ENCODE measurements at regions not wholly inside any gene's neighbourhood (a gene's known extent, or its start where the extent isn't known, plus 50 kb on each side); places are given as distances from the start of the nearest gene placed in this dataset.

GRCh38 chr3:44036850-44037249 is 204.8 kb upstream of the TOPAZ1 start:
- TF ChIP-seq POLR2A (IDR thresholded peaks at IDR 0.05; ENCODE audit: low read length) = no peak
- no peak for TF ChIP-seq GATA1 (IDR thresholded peaks at IDR 0.05; ENCODE audit: low read depth, low read length)
- DNase-seq = no peak

- no peak for DNase-seq
Observed at GRCh38 chr3:44039006-44039405, 202.7 kb upstream of the TOPAZ1 start.

GRCh38 chr3:44041726-44042125 is 200.0 kb upstream of the TOPAZ1 start:
- DNase-seq = no peak

More at GRCh38 chr3:44039006-44039405, 202.7 kb upstream of the TOPAZ1 start:
- TF ChIP-seq POLR2A (IDR thresholded peaks at IDR 0.05; ENCODE audit: low read length) = no peak
- TF ChIP-seq GATA1 (IDR thresholded peaks at IDR 0.05; ENCODE audit: low read depth, low read length) = no peak

GRCh38 chr3:44042772-44043171 is 198.9 kb upstream of the TOPAZ1 start:
- TF ChIP-seq POLR2A (IDR thresholded peaks at IDR 0.05; ENCODE audit: low read length) = no peak
- no peak for TF ChIP-seq GATA1 (IDR thresholded peaks at IDR 0.05; ENCODE audit: low read depth, low read length)
- no peak for DNase-seq

More at GRCh38 chr3:44041726-44042125, 200.0 kb upstream of the TOPAZ1 start:
- no peak for TF ChIP-seq POLR2A (IDR thresholded peaks at IDR 0.05; ENCODE audit: low read length)
- no peak for TF ChIP-seq GATA1 (IDR thresholded peaks at IDR 0.05; ENCODE audit: low read depth, low read length)

- TF ChIP-seq GATA1 (IDR thresholded peaks at IDR 0.05; ENCODE audit: low read depth, low read length) = no peak
- TF ChIP-seq POLR2A (IDR thresholded peaks at IDR 0.05; ENCODE audit: low read length) = no peak
- no peak for DNase-seq
Observed at GRCh38 chr3:44045476-44046275, 196.0 kb upstream of the TOPAZ1 start.

- TF ChIP-seq POLR2A (IDR thresholded peaks at IDR 0.05; ENCODE audit: low read length) (no peak), GATA1 (IDR thresholded peaks at IDR 0.05; ENCODE audit: low read depth, low read length) (no peak)
- no peak for DNase-seq
Observed at GRCh38 chr3:44047796-44048195, 193.9 kb upstream of the TOPAZ1 start.

- TF ChIP-seq POLR2A (IDR thresholded peaks at IDR 0.05; ENCODE audit: low read length) = no peak
- TF ChIP-seq GATA1 (IDR thresholded peaks at IDR 0.05; ENCODE audit: low read depth, low read length) = no peak
- no peak for DNase-seq
Observed at GRCh38 chr3:44048196-44048924, 193.3 kb upstream of the TOPAZ1 start.

- no peak for DNase-seq
- TF ChIP-seq POLR2A (IDR thresholded peaks at IDR 0.05; ENCODE audit: low read length) (no peak), GATA1 (IDR thresholded peaks at IDR 0.05; ENCODE audit: low read depth, low read length) (no peak)
Observed at GRCh38 chr3:44048949-44049348, 192.7 kb upstream of the TOPAZ1 start.

GRCh38 chr3:44050101-44050500 is 191.6 kb upstream of the TOPAZ1 start:
- TF ChIP-seq POLR2A (IDR thresholded peaks at IDR 0.05; ENCODE audit: low read length) = no peak
- TF ChIP-seq GATA1 (IDR thresholded peaks at IDR 0.05; ENCODE audit: low read depth, low read length) = no peak
- DNase-seq = no peak

GRCh38 chr3:44050867-44051266 is 190.8 kb upstream of the TOPAZ1 start:
- TF ChIP-seq POLR2A (IDR thresholded peaks at IDR 0.05; ENCODE audit: low read length) = no peak
- no peak for DNase-seq

GRCh38 chr3:44055951-44056350 is 185.7 kb upstream of the TOPAZ1 start:
- DNase-seq = no peak
- no peak for TF ChIP-seq POLR2A (IDR thresholded peaks at IDR 0.05; ENCODE audit: low read length)
- no peak for TF ChIP-seq GATA1 (IDR thresholded peaks at IDR 0.05; ENCODE audit: low read depth, low read length)

GRCh38 chr3:44056446-44057240 is 185.0 kb upstream of the TOPAZ1 start:
- no peak for TF ChIP-seq GATA1 (IDR thresholded peaks at IDR 0.05; ENCODE audit: low read depth, low read length)
- no peak for TF ChIP-seq POLR2A (IDR thresholded peaks at IDR 0.05; ENCODE audit: low read length)
- no peak for DNase-seq

GRCh38 chr3:44058022-44058867 is 183.4 kb upstream of the TOPAZ1 start:
- DNase-seq = no peak
- TF ChIP-seq POLR2A (IDR thresholded peaks at IDR 0.05; ENCODE audit: low read length) (no peak), GATA1 (IDR thresholded peaks at IDR 0.05; ENCODE audit: low read depth, low read length) (no peak)
